Hepatic stellate cell (primary cell): ENCODE measurements at regions not wholly inside any gene's neighbourhood (a gene's known extent, or its start where the extent isn't known, plus 50 kb on each side); places are given as distances from the start of the nearest gene placed in this dataset.

ENCODE experiments used
- DNase-seq: peaks from one replicate; pipeline ENCODE4 v3.0.0; 2011; ENCODE audit warnings: low spot score

GRCh38 chr4:180655886-180656285, 1587.3 kb upstream of the TENM3 start:
- DNase-seq, result no peak

- no peak for DNase-seq
Measured at GRCh38 chr4:180657881-180658280, 1585.3 kb upstream of the TENM3 start.

- peak; percentile 10 for DNase-seq
Measured at GRCh38 chr4:180664766-180665368, 1578.3 kb upstream of the TENM3 start.

GRCh38 chr4:180665481-180665880, 1577.7 kb upstream of the TENM3 start:
- no peak for DNase-seq

- DNase-seq, result peak; percentile 4
Measured at GRCh38 chr4:180665994-180666824, 1577.0 kb upstream of the TENM3 start.

- no peak for DNase-seq
Measured at GRCh38 chr4:180668732-180669131, 1574.5 kb upstream of the TENM3 start.

GRCh38 chr4:180669680-180670079, 1573.5 kb upstream of the TENM3 start:
- no peak for DNase-seq

- no peak for DNase-seq
Measured at GRCh38 chr4:180674619-180675358, 1568.4 kb upstream of the TENM3 start.

- no peak for DNase-seq
Measured at GRCh38 chr4:180675359-180675650, 1567.9 kb upstream of the TENM3 start.

- no peak for DNase-seq
Measured at GRCh38 chr4:180680305-180680704, 1562.9 kb upstream of the TENM3 start.

- no peak for DNase-seq
Measured at GRCh38 chr4:180682776-180683175, 1560.4 kb upstream of the TENM3 start.

- DNase-seq, result no peak
Measured at GRCh38 chr4:180683186-180683585, 1560.0 kb upstream of the TENM3 start.

GRCh38 chr4:180688480-180688879, 1554.7 kb upstream of the TENM3 start:
- DNase-seq, result no peak

- DNase-seq, result no peak
Measured at GRCh38 chr4:180694875-180695274, 1548.3 kb upstream of the TENM3 start.

- DNase-seq, result no peak
Measured at GRCh38 chr4:180695851-180696250, 1547.4 kb upstream of the TENM3 start.

GRCh38 chr4:180696460-180697092, 1546.6 kb upstream of the TENM3 start:
- no peak for DNase-seq

- no peak for DNase-seq
Measured at GRCh38 chr4:180698550-180699195, 1544.5 kb upstream of the TENM3 start.

GRCh38 chr4:180706766-180707165, 1536.4 kb upstream of the TENM3 start:
- DNase-seq, result no peak

- DNase-seq, result no peak
Measured at GRCh38 chr4:180710628-180711337, 1532.4 kb upstream of the TENM3 start.

GRCh38 chr4:180717451-180718033, 1525.7 kb upstream of the TENM3 start:
- DNase-seq, result no peak

- DNase-seq, result no peak
Measured at GRCh38 chr4:180721356-180721755, 1521.8 kb upstream of the TENM3 start.
